OCI-LY3 (cell line): ENCODE measurements at regions not wholly inside any gene's neighbourhood (a gene's known extent, or its start where the extent isn't known, plus 50 kb on each side); places are given as distances from the start of the nearest gene placed in this dataset.

ENCODE experiments used
- H2AFZ ChIP-seq: fragments of 200-600, 300-600 bp; shearing (Covaris generic); 2 replicates; pipeline ENCODE4 v1.6.0; 2014; ENCODE audit warnings: antibody characterized with exemption, low read depth, low read length
- H3K27ac ChIP-seq: fragments of 200-600, 300-600 bp; sonication (generic); 2 replicates; pipeline ENCODE4 v1.5.1; 2014; ENCODE audit warnings: mild to moderate bottlenecking, low read length, moderate library complexity, mixed read lengths
- H3K27me3 ChIP-seq: fragments of 200-600, 300-600 bp; sonication (generic); 2 replicates; pipeline ENCODE4 v1.6.1; 2014; ENCODE audit warnings: low read depth, low read length, mixed read lengths
- H3K36me3 ChIP-seq: fragments of 200-600, 300-600 bp; sonication (generic); replicated peaks from 2 replicates; pipeline ENCODE3; 2014; ENCODE audit warnings: low read depth, low read length, mixed read lengths
- H3K4me1 ChIP-seq: fragments of 300-600, 200-600 bp; sonication (generic); 2 replicates; pipeline ENCODE4 v1.6.1; 2014; ENCODE audit warnings: low read length, mixed read lengths
- H3K4me2 ChIP-seq: fragments of 200-600, 300-600 bp; sonication (generic); 2 replicates; pipeline ENCODE4 v1.6.1; 2014; ENCODE audit warnings: low read length, mixed read lengths
- H3K4me3 ChIP-seq: fragments of 300-600, 200-600 bp; sonication (generic); 2 replicates; pipeline ENCODE4 v1.5.1; 2014; ENCODE audit warnings: antibody characterized with exemption, mild to moderate bottlenecking, low read length, moderate library complexity
- H3K79me2 ChIP-seq: fragments of 300-600, 200-600 bp; shearing (Covaris generic); 2 replicates; pipeline ENCODE4 v1.6.1; 2014; ENCODE audit warnings: mild to moderate bottlenecking, low read length, mixed read lengths
- H3K9ac ChIP-seq: fragments of 300-600, 200-600 bp; shearing (Covaris generic); 2 replicates; pipeline ENCODE4 v1.6.0; 2014; ENCODE audit warnings: mild to moderate bottlenecking, low read length, moderate library complexity
- H3K9me3 ChIP-seq: fragments of 200-600, 300-600 bp; shearing (Covaris generic); 2 replicates; pipeline ENCODE4 v1.6.1; 2014; ENCODE audit warnings: low read length, mixed read lengths; ENCODE audit not compliant: insufficient read depth
- H4K20me1 ChIP-seq: fragments of 200-600, 300-600 bp; sonication (generic); 2 replicates; pipeline ENCODE4 v1.6.1; 2016; ENCODE audit warnings: low read length, mixed read lengths; ENCODE audit not compliant: insufficient read depth
- CTCF ChIP-seq: fragments of 200-600, 300-600 bp; sonication (generic); IDR thresholded peaks from 2 replicates; pipeline ENCODE4 v1.5.1; 2014; ENCODE audit warnings: antibody characterized with exemption, low read length, low read depth
- EZH2phosphoT487 ChIP-seq: fragments of 200-600 bp; shearing (Covaris generic); IDR thresholded peaks from 2 replicates; pipeline ENCODE4 v1.6.1; 2018; ENCODE audit warnings: antibody characterized with exemption, mixed run types, low read depth

- H3K9ac ChIP-seq, result no peak overlapping the region
- H4K20me1 ChIP-seq, result no peaks in the 10 kb centered on the region
- no peak for TF ChIP-seq EZH2phosphoT487
- TF ChIP-seq CTCF, result no peak
- no peaks in the 10 kb centered on the region for H3K79me2 ChIP-seq
- H3K4me3 ChIP-seq, result no peak overlapping the region
- no peak overlapping the region for H3K27ac ChIP-seq
- no peaks in the 10 kb centered on the region for H3K27me3 ChIP-seq
- no peaks in the 10 kb centered on the region for H3K4me1 ChIP-seq
- H3K9me3 ChIP-seq, result no peaks in the 10 kb centered on the region
- no peak overlapping the region for H2AFZ ChIP-seq
- H3K4me2 ChIP-seq, result no peak overlapping the region
- H3K36me3 ChIP-seq, result no peaks in the 10 kb centered on the region
Measured at GRCh38 chr16:8375232-8375587, 215.1 kb downstream of the TMEM114 start.

- Histone ChIP-seq H3K4me1 (no peaks in the 10 kb centered on the region), H3K9ac (no peak overlapping the region), H3K79me2 (no peaks in the 10 kb centered on the region), H3K4me2 (no peak overlapping the region), H2AFZ (no peak overlapping the region), H3K4me3 (no peak overlapping the region), H4K20me1 (no peaks in the 10 kb centered on the region), H3K9me3 (no peaks in the 10 kb centered on the region), H3K27ac (no peak overlapping the region), H3K36me3 (no peaks in the 10 kb centered on the region), H3K27me3 (no peaks in the 10 kb centered on the region)
- TF ChIP-seq EZH2phosphoT487 (no peak), CTCF (no peak)
Measured at GRCh38 chr16:8374586-8375231, 215.6 kb downstream of the TMEM114 start.

GRCh38 chr16:8373676-8374431, 216.5 kb downstream of the TMEM114 start:
- Histone ChIP-seq H4K20me1 (no peaks in the 10 kb centered on the region), H3K79me2 (no peaks in the 10 kb centered on the region), H3K27me3 (no peaks in the 10 kb centered on the region), H3K36me3 (no peaks in the 10 kb centered on the region), H3K4me3 (no peak overlapping the region), H2AFZ (no peak overlapping the region), H3K9ac (no peak overlapping the region), H3K4me1 (no peaks in the 10 kb centered on the region), H3K27ac (no peak overlapping the region), H3K9me3 (no peaks in the 10 kb centered on the region), H3K4me2 (no peak overlapping the region)
- no peak for TF ChIP-seq EZH2phosphoT487
- TF ChIP-seq CTCF, result no peak

- Histone ChIP-seq H3K27me3 (no peaks in the 10 kb centered on the region), H3K36me3 (no peaks in the 10 kb centered on the region), H3K4me2 (no peak overlapping the region), H3K4me3 (no peak overlapping the region), H4K20me1 (no peaks in the 10 kb centered on the region), H3K79me2 (no peaks in the 10 kb centered on the region), H2AFZ (no peak overlapping the region), H3K4me1 (no peaks in the 10 kb centered on the region), H3K9me3 (no peaks in the 10 kb centered on the region), H3K27ac (no peak overlapping the region), H3K9ac (no peak overlapping the region)
- TF ChIP-seq CTCF, result no peak
- TF ChIP-seq EZH2phosphoT487, result no peak
Measured at GRCh38 chr16:8372141-8372540, 218.2 kb downstream of the TMEM114 start.
